Caco-2 (cell line): ENCODE measurements at regions not wholly inside any gene's neighbourhood (a gene's known extent, or its start where the extent isn't known, plus 50 kb on each side); places are given as distances from the start of the nearest gene placed in this dataset.

Experiments used
- BruUV-seq: library from RNA; stranded (reverse); fragments of 400-500 nt; replicated peaks from 2 replicates; lab custom pipeline; 2021; lab: Mats Ljungman, UMichigan
- CTCF ChIA-PET: fragments of 300-600 bp; sonication (Branson Sonifier 250); formaldehyde crosslinking; loops from one replicate; lab custom pipeline; 2022; ENCODE audit warnings: antibody characterized with exemption; lab: Charles Lee
- POLR2A ChIA-PET: fragments of 300-600 bp; sonication (Branson Sonifier 250); formaldehyde crosslinking; loops from one replicate; lab custom pipeline; 2022; ENCODE audit warnings: antibody characterized with exemption; lab: Charles Lee
- DNase-seq, 2 experiments: peaks; one replicate each; pipeline versions ENCODE4 v3.0.0 to v3.0.0-alpha.2; 2020 to 2022
- H3K27me3 ChIP-seq: replicated peaks from 2 replicates; pipeline ENCODE4 v1.6.0; 2011; ENCODE audit warnings: low read length; ENCODE audit not compliant: control insufficient read depth, insufficient read depth
- H3K36me3 ChIP-seq: 2 replicates; pipeline ENCODE4 v1.5.1; 2011; ENCODE audit warnings: low read length; ENCODE audit not compliant: control insufficient read depth, insufficient read depth
- H3K4me1 ChIP-seq: fragments of 250-450 bp; sonication (Bioruptor Pico); 2 replicates; pipeline ENCODE4 v1.5.1; 2020; ENCODE audit warnings: mild to moderate bottlenecking
- H3K4me3 ChIP-seq: 2 replicates; pipeline ENCODE4 v1.5.1; 2011; ENCODE audit warnings: low read depth, mild to moderate bottlenecking, control low read depth, low read length
- H3K9me3 ChIP-seq: fragments of 250-450 bp; sonication (Bioruptor Pico); 2 replicates; pipeline ENCODE4 v1.5.1; 2020; ENCODE audit warnings: mild to moderate bottlenecking, moderate library complexity
- H3K27ac Mint-ChIP-seq: one replicate; pipeline ENCODE4 v1.8.0; 2022; ENCODE audit warnings: mixed read lengths; ENCODE audit not compliant: unreplicated experiment
- H3K27me3 Mint-ChIP-seq: one replicate; pipeline ENCODE4 v1.8.0; 2022; ENCODE audit warnings: mixed read lengths; ENCODE audit not compliant: insufficient read depth, unreplicated experiment
- H3K36me3 Mint-ChIP-seq: one replicate; pipeline ENCODE4 v1.8.0; 2022; ENCODE audit warnings: mild to moderate bottlenecking, mixed read lengths; ENCODE audit not compliant: insufficient read depth, unreplicated experiment
- H3K4me1 Mint-ChIP-seq: one replicate; pipeline ENCODE4 v1.8.0; 2022; ENCODE audit warnings: low read depth, mixed read lengths; ENCODE audit not compliant: unreplicated experiment
- H3K4me3 Mint-ChIP-seq: one replicate; pipeline ENCODE4 v1.8.0; 2022; ENCODE audit warnings: mild to moderate bottlenecking, moderate library complexity, mixed read lengths; ENCODE audit not compliant: unreplicated experiment
- H3K9me3 Mint-ChIP-seq: one replicate; pipeline ENCODE4 v1.8.0; 2022; ENCODE audit warnings: mixed read lengths; ENCODE audit not compliant: unreplicated experiment
- intact Hi-C: fragments of 100-400 bp; cut with micrococcal nuclease; formaldehyde crosslinking; loops from one replicate; pipeline ENCODE4 v1.10.0; 2022; ENCODE audit not compliant: unreplicated experiment
- TF ChIP-seq, protein P1 (sequence below), 2 experiments: fragments of 200-600 bp in 1 of 2; IDR thresholded peaks; 1 replicate in 1 of 2; 2 replicates in 1 of 2; pipeline versions ENCODE4 v1.5.1 to v1.8.0; 2011 to 2022; ENCODE audit warnings: antibody characterized with exemption in 1 of 2, control low read depth in 1 of 2, inconsistent platforms in 1 of 2, low read depth in 1 of 2, low read length in 1 of 2, mild to moderate bottlenecking in 1 of 2, moderate library complexity in 1 of 2; ENCODE audit not compliant: insufficient read depth in 1 of 2, severe bottlenecking in 1 of 2, unreplicated experiment in 1 of 2

DNA sequence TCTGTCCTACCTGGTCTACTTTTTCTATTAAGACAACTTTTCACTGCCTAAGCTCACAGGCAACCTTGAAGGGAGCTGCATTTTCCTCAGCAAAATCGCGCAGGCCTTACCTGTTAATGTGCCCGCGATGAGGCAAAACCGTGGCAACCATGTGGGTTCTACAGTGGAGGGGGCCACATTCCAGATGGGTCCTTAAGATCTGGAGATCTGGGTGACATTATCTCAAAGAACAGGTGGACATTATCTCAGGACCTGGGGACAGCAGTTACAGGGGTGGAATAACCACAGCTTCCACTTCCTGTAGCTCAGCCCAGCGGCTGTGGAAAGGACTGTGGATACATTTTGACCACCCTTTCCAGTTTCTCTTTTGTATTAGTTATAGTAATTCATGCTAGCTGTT is 112.8 kb upstream of the PTCH1 start:
- no peaks in the 10 kb centered on the region for H3K36me3 ChIP-seq
- no peak overlapping the region for H3K27ac Mint-ChIP-seq

DNA sequence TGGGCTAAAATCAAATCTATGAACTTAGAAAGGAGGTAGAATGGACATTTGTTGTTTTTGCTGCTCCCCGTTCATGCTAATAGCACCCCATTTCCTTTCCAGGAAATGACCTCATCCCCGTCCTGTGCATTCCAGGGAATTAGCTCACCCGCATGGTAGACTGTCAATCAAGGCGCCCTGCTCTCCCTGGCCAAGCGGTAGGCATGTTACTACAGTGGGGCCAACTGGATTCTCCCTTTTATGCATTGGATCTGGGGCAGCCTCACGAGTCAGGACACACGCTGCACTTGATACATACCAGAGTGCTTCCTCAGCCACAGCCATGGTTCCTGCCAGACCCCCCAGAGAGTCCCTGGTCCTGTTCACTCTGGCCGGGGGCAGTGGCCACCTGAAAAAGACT is 111.0 kb upstream of the PTCH1 start:
- no TSS peak for BruUV-seq
- H3K4me3 Mint-ChIP-seq: no peak overlapping the region
- Histone ChIP-seq H3K9me3 (no peaks in the 10 kb centered on the region), H3K27me3 (no peaks in the 10 kb centered on the region), H3K36me3 (no peaks in the 10 kb centered on the region), H3K4me1 (no peaks in the 10 kb centered on the region), H3K4me3 (no peak overlapping the region)
- TF ChIP-seq, protein P1, sequence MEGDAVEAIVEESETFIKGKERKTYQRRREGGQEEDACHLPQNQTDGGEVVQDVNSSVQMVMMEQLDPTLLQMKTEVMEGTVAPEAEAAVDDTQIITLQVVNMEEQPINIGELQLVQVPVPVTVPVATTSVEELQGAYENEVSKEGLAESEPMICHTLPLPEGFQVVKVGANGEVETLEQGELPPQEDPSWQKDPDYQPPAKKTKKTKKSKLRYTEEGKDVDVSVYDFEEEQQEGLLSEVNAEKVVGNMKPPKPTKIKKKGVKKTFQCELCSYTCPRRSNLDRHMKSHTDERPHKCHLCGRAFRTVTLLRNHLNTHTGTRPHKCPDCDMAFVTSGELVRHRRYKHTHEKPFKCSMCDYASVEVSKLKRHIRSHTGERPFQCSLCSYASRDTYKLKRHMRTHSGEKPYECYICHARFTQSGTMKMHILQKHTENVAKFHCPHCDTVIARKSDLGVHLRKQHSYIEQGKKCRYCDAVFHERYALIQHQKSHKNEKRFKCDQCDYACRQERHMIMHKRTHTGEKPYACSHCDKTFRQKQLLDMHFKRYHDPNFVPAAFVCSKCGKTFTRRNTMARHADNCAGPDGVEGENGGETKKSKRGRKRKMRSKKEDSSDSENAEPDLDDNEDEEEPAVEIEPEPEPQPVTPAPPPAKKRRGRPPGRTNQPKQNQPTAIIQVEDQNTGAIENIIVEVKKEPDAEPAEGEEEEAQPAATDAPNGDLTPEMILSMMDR (IDR thresholded peaks at IDR 0.05; ENCODE audit: insufficient read depth in 1 of 2, low read depth in 1 of 2, low read length in 1 of 2, severe bottlenecking in 1 of 2, unreplicated experiment in 1 of 2): no peak
- H3K27ac Mint-ChIP-seq: no peak overlapping the region
- no peaks in the 10 kb centered on the region for H3K36me3 Mint-ChIP-seq
- peaks cover 11% of the 10 kb centered on the region for H3K27me3 Mint-ChIP-seq
- DNase-seq: no peak
- intact Hi-C loops: no loop called here
- CTCF ChIA-PET: no interaction called here
- no peaks in the 10 kb centered on the region for H3K9me3 Mint-ChIP-seq
- no peaks in the 10 kb centered on the region for H3K4me1 Mint-ChIP-seq
- POLR2A ChIA-PET: no interaction called here

More for the DNA sequence above, 112.8 kb upstream of the PTCH1 start:
- Mint-ChIP-seq H3K4me3 (no peak overlapping the region), H3K9me3 (no peaks in the 10 kb centered on the region), H3K4me1 (peaks cover 6% of the 10 kb centered on the region), H3K36me3 (no peaks in the 10 kb centered on the region), H3K27me3 (peaks cover 11% of the 10 kb centered on the region)
- ChIA-PET CTCF (no interaction called here), POLR2A (no interaction called here)
- no peak for DNase-seq
- Histone ChIP-seq H3K27me3 (no peaks in the 10 kb centered on the region), H3K9me3 (no peaks in the 10 kb centered on the region), H3K4me3 (no peak overlapping the region), H3K4me1 (no peaks in the 10 kb centered on the region)
- TF ChIP-seq, protein P1 (IDR thresholded peaks at IDR 0.05; ENCODE audit: insufficient read depth in 1 of 2, low read depth in 1 of 2, low read length in 1 of 2, severe bottlenecking in 1 of 2, unreplicated experiment in 1 of 2): no peak
- intact Hi-C loops: no loop called here
- BruUV-seq: no TSS peak

DNA sequence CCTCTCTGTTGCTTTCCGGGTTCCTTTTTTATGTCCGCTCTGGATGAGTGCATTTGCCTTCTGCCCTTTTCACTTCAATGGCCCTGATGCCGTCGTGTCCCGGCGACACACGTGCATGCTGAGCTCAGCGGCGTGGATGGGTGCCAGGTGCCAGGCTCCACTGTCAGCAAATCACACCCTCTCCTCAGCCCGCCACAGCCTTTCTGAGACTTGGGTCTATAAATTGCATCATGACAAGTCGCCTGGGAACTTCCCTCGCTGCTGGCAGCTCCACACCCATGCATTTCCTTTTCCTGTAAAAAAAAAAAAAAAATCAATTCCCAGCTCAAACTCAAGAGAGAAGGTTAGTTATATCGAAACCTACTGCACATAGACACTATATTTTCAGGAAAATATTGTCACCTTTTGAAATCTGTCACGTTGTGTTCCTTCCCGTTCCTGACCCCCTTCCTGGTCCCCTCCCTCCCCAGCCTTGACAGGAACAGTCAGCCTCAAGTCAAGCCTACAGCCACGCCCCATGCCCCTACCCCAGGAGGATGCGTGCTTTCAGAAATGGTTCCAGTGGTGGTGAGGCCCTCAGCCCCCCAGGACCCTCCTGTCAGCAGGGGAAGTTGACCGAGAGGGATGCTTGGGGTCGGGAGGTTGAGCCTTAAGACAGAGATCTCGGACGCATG is 110.3 kb upstream of the PTCH1 start:
- H3K27me3 ChIP-seq: no peaks in the 10 kb centered on the region
- H3K4me3 ChIP-seq: no peak overlapping the region
- DNase-seq: no peak
- BruUV-seq: no TSS peak
- H3K4me1 ChIP-seq: no peaks in the 10 kb centered on the region
- no peaks in the 10 kb centered on the region for H3K9me3 ChIP-seq
- H3K36me3 ChIP-seq: no peaks in the 10 kb centered on the region
- no peaks in the 10 kb centered on the region for H3K4me1 Mint-ChIP-seq
- peaks cover 11% of the 10 kb centered on the region for H3K27me3 Mint-ChIP-seq
- no peak overlapping the region for H3K4me3 Mint-ChIP-seq
- intact Hi-C loops: no loop called here
- ChIA-PET CTCF (no interaction called here), POLR2A (no interaction called here)
- no peaks in the 10 kb centered on the region for H3K36me3 Mint-ChIP-seq
- H3K27ac Mint-ChIP-seq: no peak overlapping the region
- TF ChIP-seq, protein P1 (IDR thresholded peaks at IDR 0.05; ENCODE audit: insufficient read depth in 1 of 2, low read depth in 1 of 2, low read length in 1 of 2, severe bottlenecking in 1 of 2, unreplicated experiment in 1 of 2): no peak
- no peaks in the 10 kb centered on the region for H3K9me3 Mint-ChIP-seq
